ENCODE measurements at regions not wholly inside any gene's neighbourhood (a gene's known extent, or its start where the extent isn't known, plus 50 kb on each side); places are given as distances from the start of the nearest gene placed in this dataset.

GRCh38 chr12:25875661-25876060 lies 82.8 kb upstream of the RASSF8 start:
- no peaks in the 10 kb centered on the region for H3K4me1 ChIP-seq

GRCh38 chr12:25876383-25877045 lies 82.0 kb upstream of the RASSF8 start:
- DNase-seq: no peak
- H3K36me3 ChIP-seq (ENCODE audit: low read depth, missing control alignments): no peaks in the 10 kb centered on the region
- intact Hi-C loops (cut with DNase I; ENCODE audit: low total_unique reads): no loop called here
- H3K27me3 ChIP-seq: no peaks in the 10 kb centered on the region
- 36 to 42% methylated on average over 2 of the region's 2 CpGs for WGBS, 2 donors
- H3K4me1 ChIP-seq: no peaks in the 10 kb centered on the region
- H3K4me3 ChIP-seq: no peak overlapping the region
- H3K9me3 ChIP-seq: no peaks in the 10 kb centered on the region
- no peak for TF ChIP-seq POLR2A (IDR thresholded peaks at IDR 0.05)
- TF ChIP-seq, protein P1, sequence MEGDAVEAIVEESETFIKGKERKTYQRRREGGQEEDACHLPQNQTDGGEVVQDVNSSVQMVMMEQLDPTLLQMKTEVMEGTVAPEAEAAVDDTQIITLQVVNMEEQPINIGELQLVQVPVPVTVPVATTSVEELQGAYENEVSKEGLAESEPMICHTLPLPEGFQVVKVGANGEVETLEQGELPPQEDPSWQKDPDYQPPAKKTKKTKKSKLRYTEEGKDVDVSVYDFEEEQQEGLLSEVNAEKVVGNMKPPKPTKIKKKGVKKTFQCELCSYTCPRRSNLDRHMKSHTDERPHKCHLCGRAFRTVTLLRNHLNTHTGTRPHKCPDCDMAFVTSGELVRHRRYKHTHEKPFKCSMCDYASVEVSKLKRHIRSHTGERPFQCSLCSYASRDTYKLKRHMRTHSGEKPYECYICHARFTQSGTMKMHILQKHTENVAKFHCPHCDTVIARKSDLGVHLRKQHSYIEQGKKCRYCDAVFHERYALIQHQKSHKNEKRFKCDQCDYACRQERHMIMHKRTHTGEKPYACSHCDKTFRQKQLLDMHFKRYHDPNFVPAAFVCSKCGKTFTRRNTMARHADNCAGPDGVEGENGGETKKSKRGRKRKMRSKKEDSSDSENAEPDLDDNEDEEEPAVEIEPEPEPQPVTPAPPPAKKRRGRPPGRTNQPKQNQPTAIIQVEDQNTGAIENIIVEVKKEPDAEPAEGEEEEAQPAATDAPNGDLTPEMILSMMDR (IDR thresholded peaks at IDR 0.05): no peak
- no peak overlapping the region for H3K27ac ChIP-seq

More at GRCh38 chr12:25875661-25876060, 82.8 kb upstream of the RASSF8 start:
- no peak for DNase-seq
- WGBS, 2 donors: 43 to 54% methylated on average over 1 of the region's 1 CpG
- Histone ChIP-seq H3K27ac (no peak overlapping the region), H3K36me3 (ENCODE audit: low read depth, missing control alignments) (no peaks in the 10 kb centered on the region), H3K27me3 (no peaks in the 10 kb centered on the region), H3K4me3 (no peak overlapping the region), H3K9me3 (no peaks in the 10 kb centered on the region)
- TF ChIP-seq, protein P1 (IDR thresholded peaks at IDR 0.05): no peak
- TF ChIP-seq POLR2A (IDR thresholded peaks at IDR 0.05): no peak
- intact Hi-C loops (cut with DNase I; ENCODE audit: low total_unique reads): no loop called here

DNA sequence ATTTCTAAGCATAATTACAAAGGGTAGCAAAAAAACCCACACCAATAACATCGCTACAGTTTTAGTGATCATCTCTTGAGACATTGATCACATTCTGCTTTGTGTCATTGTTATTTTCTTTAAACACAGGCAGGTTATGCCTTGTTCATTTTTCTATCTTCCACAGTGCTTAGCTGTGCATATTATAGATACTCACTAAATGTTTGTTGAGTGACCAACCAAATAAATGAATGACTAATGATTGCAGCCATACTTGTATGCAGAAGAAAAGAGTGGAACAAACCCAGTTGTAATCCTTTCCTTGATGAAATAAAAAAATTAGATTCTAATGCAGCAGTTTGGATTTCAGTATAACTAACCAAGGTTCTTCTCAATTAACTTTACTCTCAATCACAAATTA lies 81.0 kb upstream of the RASSF8 start:
- H3K4me1 ChIP-seq: no peaks in the 10 kb centered on the region
- no peak for DNase-seq
- no peak overlapping the region for H3K27ac ChIP-seq
- H3K9me3 ChIP-seq: no peaks in the 10 kb centered on the region
- 95 to 97% methylated on average over 1 of the region's 1 CpG for WGBS, 2 donors
- H3K27me3 ChIP-seq: no peaks in the 10 kb centered on the region
- intact Hi-C loops (cut with DNase I; ENCODE audit: low total_unique reads): no loop called here
- H3K4me3 ChIP-seq: no peak overlapping the region
- H3K36me3 ChIP-seq (ENCODE audit: low read depth, missing control alignments): no peaks in the 10 kb centered on the region
- TF ChIP-seq POLR2A (IDR thresholded peaks at IDR 0.05): no peak

- TF ChIP-seq, protein P1 (IDR thresholded peaks at IDR 0.05): no peak
- no peak for TF ChIP-seq POLR2A (IDR thresholded peaks at IDR 0.05)
- no peak for DNase-seq
- intact Hi-C loops (cut with DNase I; ENCODE audit: low total_unique reads): no loop called here
- Histone ChIP-seq H3K4me1 (no peaks in the 10 kb centered on the region), H3K4me3 (no peak overlapping the region), H3K27ac (no peak overlapping the region), H3K9me3 (no peaks in the 10 kb centered on the region), H3K36me3 (ENCODE audit: low read depth, missing control alignments) (no peaks in the 10 kb centered on the region), H3K27me3 (no peaks in the 10 kb centered on the region)
- WGBS, 2 donors: 80 to 94% methylated on average over 1 of the region's 1 CpG
These were observed 76.2 kb upstream of the RASSF8 start for GRCh38 chr12:25882266-25882665.

DNA sequence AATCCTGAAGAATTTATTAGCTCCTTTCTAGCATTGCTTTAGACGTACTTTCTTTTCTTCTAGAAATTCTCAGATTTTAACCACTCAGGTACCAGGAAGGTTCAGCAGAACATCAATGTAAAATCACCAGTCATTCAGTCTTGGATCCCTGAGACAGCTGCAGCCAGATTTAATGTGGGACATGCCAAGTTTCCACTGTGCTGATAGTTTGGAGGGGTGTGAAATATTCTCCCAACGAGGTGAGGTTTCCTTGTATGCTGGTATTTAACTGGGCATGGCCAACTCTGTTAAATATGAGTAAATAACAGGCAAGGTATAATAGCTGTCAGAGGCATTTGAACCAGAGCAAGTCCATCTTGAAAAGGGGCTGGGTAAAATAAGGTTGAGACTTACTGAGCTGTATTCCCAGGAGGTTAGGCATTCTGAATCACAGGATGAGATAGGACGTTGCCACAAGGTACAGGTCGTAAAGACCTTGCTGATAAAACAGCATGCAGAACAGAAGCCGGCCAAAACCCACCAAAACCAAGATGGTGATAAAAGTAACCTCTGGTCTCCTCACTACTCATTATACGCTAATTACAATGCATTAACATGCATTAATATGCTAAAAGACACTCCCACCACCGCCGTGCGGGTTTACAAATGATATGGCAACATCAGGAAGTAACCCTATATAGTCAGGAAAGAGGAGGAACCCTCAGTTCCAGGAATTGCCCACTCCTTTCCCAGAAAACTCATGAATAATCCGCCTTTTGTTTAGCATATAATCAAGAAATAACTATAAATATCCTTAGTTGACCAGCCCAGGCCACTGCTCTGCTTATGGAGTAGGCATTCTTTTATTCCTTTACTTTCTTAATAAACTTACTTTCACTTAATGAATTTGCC lies 75.2 kb upstream of the RASSF8 start:
- WGBS, 2 donors: 47 to 48% methylated on average over 10 of the region's 10 CpGs
- Histone ChIP-seq H3K4me1 (no peaks in the 10 kb centered on the region), H3K4me3 (no peak overlapping the region), H3K9me3 (no peaks in the 10 kb centered on the region), H3K36me3 (ENCODE audit: low read depth, missing control alignments) (no peaks in the 10 kb centered on the region), H3K27ac (no peak overlapping the region), H3K27me3 (no peaks in the 10 kb centered on the region)
- intact Hi-C loops (cut with DNase I; ENCODE audit: low total_unique reads): no loop called here
- TF ChIP-seq, protein P1 (IDR thresholded peaks at IDR 0.05): no peak
- TF ChIP-seq POLR2A (IDR thresholded peaks at IDR 0.05): no peak
- no peak for DNase-seq

All from testis (tissue), 2 donors.